T-helper 1 cell (primary cell): ENCODE measurements at regions not wholly inside any gene's neighbourhood (a gene's known extent, or its start where the extent isn't known, plus 50 kb on each side); places are given as distances from the start of the nearest gene placed in this dataset.
"Not testable (repeated sequence)": the region's sequence is repeated elsewhere in the genome, so short reads cannot be mapped to it uniquely, and the experiment has no call there.

Experiments
- DNase-seq, 5 donors: peaks; one replicate each; pipeline ENCODE4 v3.0.0-alpha.2; 2012 to 2020

DNA sequence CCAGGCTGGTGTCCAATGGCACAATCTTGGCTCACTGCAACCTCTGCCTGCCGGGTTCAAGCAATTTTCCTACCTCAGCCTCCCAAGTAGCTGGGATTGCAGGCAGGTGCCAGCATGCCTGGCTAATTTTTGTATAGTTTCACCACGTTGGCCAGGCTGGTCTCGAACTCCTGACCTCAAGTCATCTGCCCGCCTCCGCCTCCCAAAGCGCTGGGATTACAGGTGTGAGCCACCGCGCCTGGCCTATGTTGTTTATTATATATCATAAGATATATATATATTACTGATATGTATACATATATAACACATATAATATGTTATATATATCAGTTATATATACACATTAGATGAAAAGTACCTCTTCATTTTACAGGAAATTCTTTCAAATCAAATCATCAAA is 914.7 kb downstream of the FOXD4L5 start:
- not testable (repeated sequence) for DNase-seq

DNA sequence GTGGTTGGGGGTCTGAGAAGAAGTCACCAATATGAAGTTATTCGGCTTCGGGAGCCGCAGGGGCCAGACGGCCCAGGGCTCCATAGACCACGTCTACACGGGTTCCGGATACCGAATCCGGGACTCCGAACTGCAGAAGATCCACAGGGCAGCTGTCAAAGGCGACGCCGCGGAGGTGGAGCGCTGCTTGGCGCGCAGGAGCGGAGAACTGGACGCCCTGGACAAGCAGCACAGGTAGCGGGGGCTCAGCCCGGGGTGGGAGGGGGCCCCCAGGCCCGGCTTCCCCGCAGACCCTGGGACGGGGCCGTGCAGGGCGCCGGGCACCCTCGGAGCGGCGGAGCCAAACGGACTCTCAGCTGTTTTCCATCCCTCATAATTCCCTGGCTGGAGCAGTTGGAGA is 915.4 kb downstream of the FOXD4L5 start:
- DNase-seq, result not testable (repeated sequence)

DNA sequence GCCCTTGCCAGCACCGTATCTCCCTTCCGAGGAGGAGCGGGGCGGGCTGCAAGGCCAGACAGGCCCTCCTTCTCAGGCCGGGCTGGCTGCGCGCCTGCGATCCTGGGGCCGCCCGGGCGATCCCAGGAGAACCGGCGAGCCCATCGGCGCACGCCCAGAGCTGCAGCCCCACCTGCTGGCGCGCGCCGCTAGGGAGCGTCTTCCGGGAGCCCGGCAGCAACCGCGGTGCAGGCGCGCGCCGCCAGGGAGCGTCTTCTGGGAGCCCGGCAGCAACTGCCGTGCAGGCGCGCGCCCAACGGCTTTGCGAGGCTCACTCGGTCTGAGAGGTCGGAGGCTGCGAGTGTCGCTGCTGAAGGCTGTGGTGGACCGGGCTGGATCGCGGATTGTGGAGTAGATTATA is 915.9 kb downstream of the FOXD4L5 start:
- peak in 3 of 5 donors; percentile 32 to 58 (median 57) for DNase-seq

DNA sequence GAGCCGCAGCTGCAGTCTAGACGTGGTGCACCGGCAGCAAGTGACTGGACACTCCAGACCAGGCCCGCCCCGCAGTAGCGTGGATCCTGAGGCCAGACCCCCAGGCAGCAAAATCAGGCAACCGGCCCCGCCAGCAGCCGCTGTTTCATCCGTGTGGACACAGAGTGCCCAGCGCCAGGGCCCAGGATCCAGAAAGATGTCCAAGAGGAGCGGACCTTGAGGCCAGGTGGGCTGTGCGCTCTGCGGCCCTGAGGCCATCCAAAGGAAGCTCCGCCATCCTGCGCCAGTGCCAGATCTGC is 916.4 kb downstream of the FOXD4L5 start:
- DNase-seq, result not testable (repeated sequence)

DNA sequence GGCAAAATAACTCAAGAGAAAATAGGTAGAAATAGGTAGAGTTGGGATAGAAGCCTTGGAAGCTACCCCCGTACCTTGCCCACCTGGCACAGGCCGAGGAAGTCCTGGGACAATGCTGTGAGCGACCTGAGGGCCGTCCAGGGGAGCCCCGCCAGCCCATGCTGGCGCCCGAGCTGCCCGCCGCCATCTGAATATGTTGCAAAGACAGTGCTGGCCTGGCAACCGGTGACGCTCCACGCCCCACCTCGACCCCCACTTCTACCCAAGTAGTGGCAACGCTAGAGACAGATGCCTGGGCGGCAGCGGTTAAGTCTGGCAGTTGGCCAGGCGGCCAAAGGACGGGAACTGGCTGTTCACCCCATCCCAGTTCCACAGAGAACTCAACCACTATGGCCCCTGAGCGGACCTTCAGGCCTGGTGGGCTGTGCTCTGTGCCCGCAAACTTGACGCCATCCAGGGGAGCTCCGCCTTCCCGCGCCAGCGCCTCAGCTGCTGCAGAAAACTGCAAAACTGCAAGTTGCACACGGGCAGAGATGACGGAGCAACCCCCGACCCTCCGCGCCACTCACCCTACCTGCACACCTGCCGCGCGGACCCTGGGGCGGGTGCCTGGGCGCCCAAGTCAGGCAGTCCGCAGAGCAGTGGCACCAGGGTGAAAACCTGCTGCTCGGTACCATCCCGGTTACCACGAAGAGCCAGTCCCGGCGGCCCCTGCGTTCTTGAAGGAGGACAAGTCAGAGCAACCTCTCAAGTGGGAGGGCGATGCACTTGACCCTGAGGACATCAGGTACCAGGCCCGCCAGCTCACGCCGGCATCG is 917.0 kb downstream of the FOXD4L5 start:
- DNase-seq, result not testable (repeated sequence)
